K562 (cell line): ENCODE measurements at regions not wholly inside any gene's neighbourhood (a gene's known extent, or its start where the extent isn't known, plus 50 kb on each side); places are given as distances from the start of the nearest gene placed in this dataset.

Experiments
- ATAC-seq: fragments of 200-7000 bp; cut with Tn5 transposase; 3 replicates; pipeline ENCODE4 v1.9.1; 2020; ENCODE audit warnings: moderate library complexity
- BruUV-seq: library from RNA; stranded (reverse); fragments of 400-500 nt; replicated peaks from 2 replicates; lab custom pipeline; 2021; lab: Mats Ljungman, UMichigan
- CTCF ChIA-PET: fragments of 300-600 bp; formaldehyde crosslinking; extraction: SDS; loops from one replicate; lab custom pipeline; 2021; ENCODE audit warnings: low intra/inter-chr PET ratio; lab: Yijun Ruan, JAX
- POLR2A ChIA-PET: fragments of 300-600, 350-650 bp; sonication (Branson Sonifier 250); formaldehyde crosslinking; extraction: SDS; loops from one replicate; lab custom pipeline; 2021; ENCODE audit warnings: antibody characterized with exemption, inconsistent platforms; lab: Yijun Ruan, JAX
- DNase-seq, 4 experiments: peaks; one replicate each; pipeline versions ENCODE4 v3.0.0 to v3.0.0-alpha.2; 2011 to 2018; ENCODE audit warnings: low spot score in 3 of 4, mixed read lengths in 3 of 4; ENCODE audit errors: extremely low read depth in 1 of 4
- FAIRE-seq: peaks from 2 replicates; lab custom pipeline; 2011; peaks lifted over from hg19 to GRCh38; lab: Jason Lieb, UNC
- H2AFZ ChIP-seq: 2 replicates; pipeline ENCODE4 v1.6.0; 2011; ENCODE audit warnings: low read depth, low read length, control low read depth, inconsistent platforms
- H3K27ac ChIP-seq: fragments of 200-600 bp; 3 replicates; pipeline ENCODE4 v1.8.0; 2011; ENCODE audit warnings: low read depth, mild to moderate bottlenecking, control low read depth, inconsistent platforms, low read length, moderate library complexity, mixed read lengths; ENCODE audit errors: extremely low read depth
- H3K27me3 ChIP-seq, 2 experiments: fragments of 300-600 bp in 1 of 2; 2 replicates in 1 of 2; 3 replicates in 1 of 2; pipeline versions ENCODE4 v1.6.0 to v1.8.0; 2011; ENCODE audit warnings: inconsistent platforms in 2 of 2, low read length in 2 of 2, mild to moderate bottlenecking in 1 of 2, mixed read lengths in 1 of 2, moderate library complexity in 1 of 2; ENCODE audit not compliant: control insufficient read depth in 2 of 2, insufficient read depth in 2 of 2
- H3K36me3 ChIP-seq: fragments of 300-600 bp; 3 replicates; pipeline ENCODE4 v1.8.0; 2011; ENCODE audit warnings: mild to moderate bottlenecking, low read length, inconsistent platforms; ENCODE audit not compliant: control insufficient read depth, insufficient read depth
- H3K4me1 ChIP-seq, 2 experiments: fragments of 200-600 bp in 1 of 2; replicated peaks in 1 of 2; 2 replicates in 1 of 2; 3 replicates in 1 of 2; pipeline versions ENCODE4 v1.5.1 to v1.8.0; 2011; ENCODE audit warnings: inconsistent platforms in 2 of 2, low read length in 2 of 2, mild to moderate bottlenecking in 1 of 2, mixed read lengths in 1 of 2, moderate library complexity in 1 of 2; ENCODE audit not compliant: control insufficient read depth in 2 of 2, insufficient read depth in 2 of 2
- H3K4me2 ChIP-seq: 2 replicates; pipeline ENCODE4 v1.6.1; 2011; ENCODE audit warnings: low read length, control low read depth, inconsistent platforms, mixed read lengths; ENCODE audit not compliant: insufficient read depth
- H3K4me3 ChIP-seq: fragments of 200-600 bp; sonication (generic), shearing (Covaris generic); 2 replicates; pipeline ENCODE4 v1.5.1; 2016; ENCODE audit warnings: control low read depth, inconsistent platforms
- H3K79me2 ChIP-seq: fragments of 200-600 bp; 3 replicates; pipeline ENCODE4 v1.8.0; 2011; ENCODE audit warnings: low read length, inconsistent platforms; ENCODE audit not compliant: control insufficient read depth, insufficient read depth
- H3K9ac ChIP-seq, 2 experiments: 2 replicates each; pipeline versions ENCODE4 v1.6.0 to v1.6.1; 2011; ENCODE audit warnings: low read depth in 2 of 2, low read length in 2 of 2, control low read depth in 1 of 2, inconsistent platforms in 1 of 2, mild to moderate bottlenecking in 1 of 2, mixed read lengths in 1 of 2; ENCODE audit not compliant: insufficient read depth in 1 of 2
- H3K9me1 ChIP-seq: one replicate; pipeline ENCODE4 v1.6.0; 2011; ENCODE audit warnings: inconsistent platforms, mild to moderate bottlenecking, low read length, moderate library complexity; ENCODE audit not compliant: control insufficient read depth, insufficient read depth
- H3K9me3 ChIP-seq: replicated peaks from 2 replicates; pipeline ENCODE4 v1.5.1; 2011; ENCODE audit warnings: low read depth, low read length, inconsistent platforms; ENCODE audit not compliant: control insufficient read depth, insufficient read depth
- H4K20me1 ChIP-seq: replicated peaks from 2 replicates; pipeline ENCODE4 v1.6.1; 2011; ENCODE audit warnings: low read length, inconsistent platforms, mixed read lengths; ENCODE audit not compliant: control insufficient read depth, insufficient read depth
- ETS2 ChIP-seq: IDR thresholded peaks from 2 replicates; pipeline ENCODE4 v1.6.1; 2016; ENCODE audit warnings: borderline replicate concordance, missing genetic modification characterization, mild to moderate bottlenecking, moderate library complexity, missing compliant biosample characterization; ENCODE audit not compliant: poor library complexity, severe bottlenecking
- MLLT1 ChIP-seq, 2 experiments: fragments of 450-650 bp; IDR thresholded peaks; 2 replicates each; pipeline ENCODE4 v1.6.1; 2016
- NFIC ChIP-seq: fragments of 450-650 bp; IDR thresholded peaks from 2 replicates; pipeline ENCODE4 v1.6.1; 2017; ENCODE audit warnings: mild to moderate bottlenecking, inconsistent platforms
- TAL1 ChIP-seq: fragments of 450-650 bp; IDR thresholded peaks from 2 replicates; pipeline ENCODE4 v1.6.1; 2016; ENCODE audit warnings: mild to moderate bottlenecking
- ZNF274 ChIP-seq: IDR thresholded peaks from 2 replicates; pipeline ENCODE4 v1.6.1; 2011; ENCODE audit warnings: low read depth, mild to moderate bottlenecking, low read length, moderate library complexity, borderline replicate concordance
- ZNF407 ChIP-seq: fragments of 450-650 bp; IDR thresholded peaks from 2 replicates; pipeline ENCODE4 v1.6.1; 2016; ENCODE audit warnings: low read depth
- in situ Hi-C: fragments of 300-500 bp; cut with MboI; formaldehyde crosslinking; loops from 4 replicates; pipeline ENCODE4 v1.15.0; 2018; ENCODE audit warnings: inconsistent platforms, mixed read lengths
- intact Hi-C: fragments of 100-400 bp; cut with micrococcal nuclease; formaldehyde crosslinking; loops from 2 replicates; pipeline ENCODE4 v1.14.2; 2022

- TF ChIP-seq MLLT1 (IDR thresholded peaks at IDR 0.05) (no peak), ETS2 (tag) (no peak)
These were observed 133.5 kb downstream of the C3orf38 start (continued) for GRCh38 chr3:88283242-88283592.

GRCh38 chr3:88291486-88291885 is 141.7 kb downstream of the C3orf38 start:
- in situ Hi-C loops = no loop called here
- no TSS peak for BruUV-seq
- no peaks in the 10 kb centered on the region for H3K79me2 ChIP-seq
- H3K36me3 ChIP-seq = no peaks in the 10 kb centered on the region
- H3K4me1 ChIP-seq = no peaks in the 10 kb centered on the region
- TF ChIP-seq ZNF274 (no peak), TAL1 (peak; percentile 19; the same call in 1 of the 2 replicates), ZNF407 (no peak), NFIC (0 out of 2 replicates have a peak, but pooled peaks have one; percentile 6)
- TF ChIP-seq, all 486 proteins: peak for 2
- POLR2A ChIA-PET = no interaction called here
- DNase-seq (no peak), ATAC-seq (no peak), FAIRE-seq (no peak)
- Histone ChIP-seq H3K27ac (no peak overlapping the region), H3K9me3 (no peaks in the 10 kb centered on the region), H3K4me2 (no peak overlapping the region), H3K9me1 (no peaks in the 10 kb centered on the region), H3K27me3 (no peaks in the 10 kb centered on the region), H3K9ac (no peak overlapping the region), H2AFZ (no peak overlapping the region), H4K20me1 (no peaks in the 10 kb centered on the region), H3K4me3 (no peak overlapping the region)
- intact Hi-C loops = no loop called here
- CTCF ChIA-PET = no interaction called here
